ENCODE measurements at regions not wholly inside any gene's neighbourhood (a gene's known extent, or its start where the extent isn't known, plus 50 kb on each side); places are given as distances from the start of the nearest gene placed in this dataset.
"Not testable (repeated sequence)": the region's sequence is repeated elsewhere in the genome, so short reads cannot be mapped to it uniquely, and the experiment has no call there.

- DNase-seq (ENCODE audit: low read depth), result no peak
- TF ChIP-seq, protein P1, sequence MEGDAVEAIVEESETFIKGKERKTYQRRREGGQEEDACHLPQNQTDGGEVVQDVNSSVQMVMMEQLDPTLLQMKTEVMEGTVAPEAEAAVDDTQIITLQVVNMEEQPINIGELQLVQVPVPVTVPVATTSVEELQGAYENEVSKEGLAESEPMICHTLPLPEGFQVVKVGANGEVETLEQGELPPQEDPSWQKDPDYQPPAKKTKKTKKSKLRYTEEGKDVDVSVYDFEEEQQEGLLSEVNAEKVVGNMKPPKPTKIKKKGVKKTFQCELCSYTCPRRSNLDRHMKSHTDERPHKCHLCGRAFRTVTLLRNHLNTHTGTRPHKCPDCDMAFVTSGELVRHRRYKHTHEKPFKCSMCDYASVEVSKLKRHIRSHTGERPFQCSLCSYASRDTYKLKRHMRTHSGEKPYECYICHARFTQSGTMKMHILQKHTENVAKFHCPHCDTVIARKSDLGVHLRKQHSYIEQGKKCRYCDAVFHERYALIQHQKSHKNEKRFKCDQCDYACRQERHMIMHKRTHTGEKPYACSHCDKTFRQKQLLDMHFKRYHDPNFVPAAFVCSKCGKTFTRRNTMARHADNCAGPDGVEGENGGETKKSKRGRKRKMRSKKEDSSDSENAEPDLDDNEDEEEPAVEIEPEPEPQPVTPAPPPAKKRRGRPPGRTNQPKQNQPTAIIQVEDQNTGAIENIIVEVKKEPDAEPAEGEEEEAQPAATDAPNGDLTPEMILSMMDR (IDR thresholded peaks at IDR 0.05; ENCODE audit: insufficient read depth, low read depth, low read length, missing control alignments), result no peak
- no peak overlapping the region for H3K4me3 ChIP-seq (ENCODE audit: low read length)
Observed at GRCh38 chr6:50959081-50959641, 140.5 kb downstream of the TFAP2B start.

DNA sequence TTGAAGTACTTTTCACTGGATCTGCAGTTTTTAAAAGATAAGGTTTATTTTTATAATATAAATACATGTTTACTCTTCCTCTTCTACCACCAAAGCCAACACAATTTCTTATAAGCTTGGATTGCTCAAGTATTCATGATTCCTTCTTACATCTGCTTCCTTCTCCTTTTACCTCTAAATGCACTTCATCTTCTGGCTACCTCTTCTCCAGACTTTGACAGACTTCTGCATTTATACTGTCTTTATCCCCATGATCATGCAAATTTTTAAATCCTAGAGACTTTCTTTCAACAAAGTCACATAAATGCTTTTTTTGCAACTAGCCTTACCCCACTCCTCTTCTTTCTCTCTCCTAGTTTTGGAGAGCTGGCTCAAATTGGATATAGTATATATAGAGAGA, 142.9 kb downstream of the TFAP2B start:
- no peak for DNase-seq (ENCODE audit: low read depth)
- H3K4me3 ChIP-seq (ENCODE audit: low read length), result no peak overlapping the region
- TF ChIP-seq, protein P1 (IDR thresholded peaks at IDR 0.05; ENCODE audit: insufficient read depth, low read depth, low read length, missing control alignments), result no peak

DNA sequence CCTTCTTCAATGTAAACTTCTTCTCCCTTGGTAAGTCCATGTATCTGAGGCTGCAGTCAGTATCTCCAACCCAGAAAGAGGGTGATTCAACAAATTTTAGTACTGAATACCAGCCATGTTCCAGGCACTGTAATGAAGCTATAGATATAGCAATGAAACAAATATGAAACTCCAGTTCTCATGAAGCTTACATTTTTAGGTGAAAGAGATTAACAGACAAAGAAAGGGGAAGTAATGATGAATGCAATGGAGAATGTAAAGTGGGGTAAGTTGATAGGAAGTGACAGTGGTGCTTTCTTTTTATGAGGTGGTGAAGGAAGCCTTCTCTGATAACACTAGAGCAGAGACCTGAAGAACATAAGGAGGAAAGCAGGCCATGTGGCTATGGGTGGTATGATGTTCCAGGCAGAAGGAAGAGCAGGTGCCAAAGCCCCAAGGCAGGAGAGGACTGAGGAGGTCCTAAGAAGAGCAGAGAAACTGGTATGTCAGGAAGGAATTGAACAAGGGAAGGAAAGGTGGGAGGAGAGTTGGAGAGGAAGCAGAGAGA, 143.6 kb downstream of the TFAP2B start:
- DNase-seq (ENCODE audit: low read depth), result no peak
- TF ChIP-seq, protein P1 (IDR thresholded peaks at IDR 0.05; ENCODE audit: insufficient read depth, low read depth, low read length, missing control alignments), result no peak
- no peak overlapping the region for H3K4me3 ChIP-seq (ENCODE audit: low read length)

GRCh38 chr6:50963952-50964351, 145.3 kb downstream of the TFAP2B start:
- DNase-seq (ENCODE audit: low read depth), result no peak

DNA sequence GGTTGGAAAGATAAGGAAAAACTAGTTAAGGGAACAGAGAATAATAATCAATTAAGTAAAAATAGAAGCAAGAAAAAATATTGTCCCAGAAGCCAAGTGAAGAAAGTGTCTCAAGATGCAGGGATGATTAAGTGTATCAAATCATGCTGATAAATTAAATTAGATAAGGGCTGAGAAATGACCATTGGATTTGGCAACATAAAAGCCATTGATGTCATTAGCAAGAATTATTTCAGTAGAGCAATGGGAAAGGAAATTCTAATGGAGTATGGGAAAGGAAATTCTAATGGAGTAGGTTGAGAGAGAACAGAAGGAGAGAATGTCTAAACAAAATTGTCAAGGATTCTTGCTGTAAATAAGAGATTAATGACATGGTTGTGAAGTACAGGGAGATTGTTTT, 146.8 kb downstream of the TFAP2B start:
- no peak overlapping the region for H3K4me3 ChIP-seq (ENCODE audit: low read length)
- no peak for DNase-seq (ENCODE audit: low read depth)
- TF ChIP-seq, protein P1 (IDR thresholded peaks at IDR 0.05; ENCODE audit: insufficient read depth, low read depth, low read length, missing control alignments), result no peak

More at GRCh38 chr6:50963952-50964351, 145.3 kb downstream of the TFAP2B start:
- H3K4me3 ChIP-seq (ENCODE audit: low read length), result no peak overlapping the region
- TF ChIP-seq, protein P1 (IDR thresholded peaks at IDR 0.05; ENCODE audit: insufficient read depth, low read depth, low read length, missing control alignments), result no peak

GRCh38 chr6:50966532-50966931, 147.9 kb downstream of the TFAP2B start:
- TF ChIP-seq, protein P1 (IDR thresholded peaks at IDR 0.05; ENCODE audit: insufficient read depth, low read depth, low read length, missing control alignments), result no peak

GRCh38 chr6:50966986-50967385, 148.3 kb downstream of the TFAP2B start:
- DNase-seq (ENCODE audit: low read depth), result no peak
- TF ChIP-seq, protein P1 (IDR thresholded peaks at IDR 0.05; ENCODE audit: insufficient read depth, low read depth, low read length, missing control alignments), result no peak
- H3K4me3 ChIP-seq (ENCODE audit: low read length), result no peak overlapping the region

More at GRCh38 chr6:50966532-50966931, 147.9 kb downstream of the TFAP2B start:
- DNase-seq (ENCODE audit: low read depth), result no peak
- no peak overlapping the region for H3K4me3 ChIP-seq (ENCODE audit: low read length)

DNA sequence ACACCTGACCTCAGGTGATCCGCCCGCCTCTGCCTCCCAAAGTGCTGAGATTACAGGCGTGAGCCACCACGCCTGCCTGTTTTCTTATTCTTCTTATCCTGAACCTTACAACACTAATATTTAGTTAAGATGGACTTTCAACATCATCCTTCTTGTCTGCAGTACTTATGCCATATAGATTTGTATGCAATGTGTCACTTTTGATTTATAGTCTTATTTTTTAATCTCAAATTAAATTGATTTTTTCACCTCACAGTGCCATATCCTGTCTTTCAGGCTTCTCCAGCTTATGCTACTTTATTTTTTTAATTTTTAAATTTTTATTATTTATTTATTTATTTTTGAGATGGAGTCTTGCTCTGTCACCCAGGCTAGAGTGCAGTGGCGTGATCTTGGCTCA, 149.6 kb downstream of the TFAP2B start:
- DNase-seq (ENCODE audit: low read depth); H3K4me3 ChIP-seq (ENCODE audit: low read length): not testable (repeated sequence)

Measured in epithelial cell of esophagus (primary cell).